H1 (cell line): ENCODE measurements at regions not wholly inside any gene's neighbourhood (a gene's known extent, or its start where the extent isn't known, plus 50 kb on each side); places are given as distances from the start of the nearest gene placed in this dataset.

Source experiments
- ASH2L ChIP-seq: fragments of 200-600, 300-600 bp; sonication (generic); IDR thresholded peaks from one replicate; pipeline ENCODE4 v1.7.1; 2017; ENCODE audit warnings: low read length
- BACH1 ChIP-seq: IDR thresholded peaks from 2 replicates; pipeline ENCODE4 v1.6.1; 2012; ENCODE audit warnings: low read length, improper control_type of control experiment
- CHD7 ChIP-seq: fragments of 300-600 bp; sonication (generic); IDR thresholded peaks from 2 replicates; pipeline ENCODE4 v1.7.1; 2012; ENCODE audit warnings: low read length, moderate library complexity, mild to moderate bottlenecking, inconsistent platforms; ENCODE audit not compliant: insufficient replicate concordance
- CREB1 ChIP-seq: IDR thresholded peaks from 2 replicates; pipeline ENCODE4 v1.6.1; 2012; ENCODE audit warnings: inconsistent platforms
- EZH2 ChIP-seq: fragments of 200-600 bp; sonication (generic); IDR thresholded peaks from 2 replicates; pipeline ENCODE4 v1.7.1; 2012; ENCODE audit warnings: low read depth, mild to moderate bottlenecking, moderate library complexity, low read length, inconsistent platforms; ENCODE audit not compliant: severe bottlenecking
- GABPA ChIP-seq: IDR thresholded peaks from 2 replicates; pipeline ENCODE4 v1.6.1; 2011; ENCODE audit warnings: mild to moderate bottlenecking, low read length, moderate library complexity, borderline replicate concordance; ENCODE audit not compliant: insufficient read depth
- KDM4A ChIP-seq: IDR thresholded peaks from one replicate; pipeline ENCODE4 v1.7.1; 2012; ENCODE audit warnings: low read depth, mild to moderate bottlenecking, moderate library complexity, low read length, inconsistent platforms; ENCODE audit not compliant: severe bottlenecking
- NRF1 ChIP-seq: IDR thresholded peaks from 2 replicates; pipeline ENCODE4 v1.6.1; 2011; ENCODE audit warnings: mild to moderate bottlenecking, low read depth, low read length, improper control_type of control experiment
- POLR2A ChIP-seq, 2 experiments: IDR thresholded peaks; 1 replicate in 1 of 2; 2 replicates in 1 of 2; pipeline ENCODE4 v1.6.1; 2011; ENCODE audit warnings: low read depth in 2 of 2, low read length in 2 of 2, mild to moderate bottlenecking in 2 of 2; ENCODE audit errors: control extremely low read depth in 1 of 2
- RFX5 ChIP-seq: IDR thresholded peaks from 2 replicates; pipeline ENCODE4 v1.6.1; 2011; ENCODE audit warnings: low read depth, low read length, improper control_type of control experiment, borderline replicate concordance
- SIRT6 ChIP-seq: IDR thresholded peaks from one replicate; pipeline ENCODE4 v1.7.1; 2012; ENCODE audit warnings: low read length, inconsistent platforms
- TAF7 ChIP-seq: optimal IDR thresholded peaks from 2 replicates; pipeline ENCODE3; 2011; ENCODE audit warnings: low read depth, mild to moderate bottlenecking, inconsistent platforms, low read length, moderate library complexity, borderline replicate concordance
- ZNF274 ChIP-seq: IDR thresholded peaks from 2 replicates; pipeline ENCODE4 v1.7.0; 2012; ENCODE audit warnings: low read length, borderline replicate concordance; ENCODE audit errors: extremely low read depth

GRCh38 chr7:9608560-9608959, 1175.2 kb downstream of the NXPH1 start (continued):
- TF ChIP-seq CHD7, result no peak
- TF ChIP-seq EZH2, result no peak
- TF ChIP-seq RFX5, result no peak
- TF ChIP-seq ZNF274, result no peak
- TF ChIP-seq SIRT6, result no peak
- no peak for TF ChIP-seq CREB1
- no peak for TF ChIP-seq KDM4A
- no peak for TF ChIP-seq ASH2L
- TF ChIP-seq TAF7, result no peak
- TF ChIP-seq BACH1, result no peak
- no peak for TF ChIP-seq GABPA
- TF ChIP-seq NRF1, result no peak
- no peak for TF ChIP-seq POLR2A (IDR thresholded peaks at IDR 0.05; ENCODE audit: control extremely low read depth in 1 of 2, low read depth in 2 of 2, low read length in 2 of 2)
